Naive thymus-derived CD8-positive, alpha-beta T cell (primary cell): ENCODE measurements at regions not wholly inside any gene's neighbourhood (a gene's known extent, or its start where the extent isn't known, plus 50 kb on each side); places are given as distances from the start of the nearest gene placed in this dataset.
A peak's percentile ranks its signal among the peaks of the same experiment; 100 is the strongest.
"Not testable (repeated sequence)": the region's sequence is repeated elsewhere in the genome, so short reads cannot be mapped to it uniquely, and the experiment has no call there.

Experiments
- ATAC-seq, 2 donors: fragments of 150-1000 bp; cut with Tn5 transposase in 1 of 2; sonication (Bioruptor Pico), chemical (Tn5 transposase) in 1 of 2; 1 replicate in 1 of 2; 2 replicates in 1 of 2; pipeline ENCODE4 v1.10.0; 2021; ENCODE audit warnings: mild to moderate bottlenecking in 2 of 2, moderate library complexity in 2 of 2
- POLR2A ChIA-PET: fragments of 350-600 bp; sonication (Branson Sonifier 250); formaldehyde crosslinking; loops from one replicate; lab custom pipeline; 2021; ENCODE audit warnings: antibody characterized with exemption; lab: Charles Lee
- DNase-seq, 10 donors: peaks; one replicate each; pipeline versions ENCODE4 v3.0.0 to v3.0.0-alpha.2; 2020 to 2022
- H3K27ac Mint-ChIP-seq, 10 donors: one replicate each; pipeline ENCODE4 v1.8.0; 2020 to 2022; ENCODE audit warnings: mild to moderate bottlenecking in 10 of 10, mixed read lengths in 10 of 10, moderate library complexity in 4 of 10, inconsistent platforms in 1 of 10
- H3K27me3 Mint-ChIP-seq, 5 donors: one replicate each; pipeline ENCODE4 v1.8.0; 2021 to 2022; ENCODE audit warnings: mixed read lengths in 5 of 5
- H3K36me3 Mint-ChIP-seq, 3 donors: one replicate each; pipeline ENCODE4 v1.8.0; 2020 to 2022; ENCODE audit warnings: mixed read lengths in 3 of 3, mild to moderate bottlenecking in 2 of 3, inconsistent platforms in 1 of 3
- H3K4me1 Mint-ChIP-seq, 4 donors: one replicate each; pipeline ENCODE4 v1.8.0; 2021 to 2022; ENCODE audit warnings: mixed read lengths in 4 of 4
- H3K4me3 Mint-ChIP-seq, 10 donors: one replicate each; pipeline ENCODE4 v1.8.0; 2020 to 2022; ENCODE audit warnings: mild to moderate bottlenecking in 10 of 10, mixed read lengths in 10 of 10, moderate library complexity in 6 of 10, inconsistent platforms in 1 of 10
- H3K9me3 Mint-ChIP-seq, 9 donors: one replicate each; pipeline ENCODE4 v1.8.0; 2020 to 2022; ENCODE audit warnings: mixed read lengths in 9 of 9, mild to moderate bottlenecking in 3 of 9, inconsistent platforms in 1 of 9, moderate library complexity in 1 of 9

GRCh38 chr6:6998194-6998569 is 109.6 kb upstream of the RREB1 start:
- no peak for DNase-seq
- no peak overlapping the region for H3K27ac Mint-ChIP-seq
- POLR2A ChIA-PET, result no interaction called here
- peaks cover 0 to 5% (median 1%) of the 10 kb centered on the region in 3 donors for H3K36me3 Mint-ChIP-seq
- peaks cover 0 to 5% (median 0%) of the 10 kb centered on the region in 9 donors for H3K9me3 Mint-ChIP-seq
- ATAC-seq, result no peak
- H3K4me1 Mint-ChIP-seq, result no peaks in the 10 kb centered on the region
- no peaks in the 10 kb centered on the region for H3K27me3 Mint-ChIP-seq
- H3K4me3 Mint-ChIP-seq, result no peak overlapping the region

- Mint-ChIP-seq H3K27me3 (peaks cover 0 to 4% (median 0%) of the 10 kb centered on the region in 5 donors), H3K27ac (no peak overlapping the region), H3K36me3 (peaks cover 0 to 5% (median 1%) of the 10 kb centered on the region in 3 donors), H3K4me3 (no peak overlapping the region), H3K4me1 (peaks cover 0 to 2% (median 0%) of the 10 kb centered on the region in 4 donors), H3K9me3 (peaks cover 0 to 5% (median 0%) of the 10 kb centered on the region in 9 donors)
- POLR2A ChIA-PET, result no interaction called here
- no peak for DNase-seq
- ATAC-seq, result no peak
Measured at GRCh38 chr6:7000825-7001777, 106.7 kb upstream of the RREB1 start.

- H3K4me1 Mint-ChIP-seq, result peaks cover 0 to 2% (median 0%) of the 10 kb centered on the region in 4 donors
- H3K4me3 Mint-ChIP-seq, result no peak overlapping the region
- H3K27ac Mint-ChIP-seq, result no peak overlapping the region
- peaks cover 0 to 5% (median 0%) of the 10 kb centered on the region in 9 donors for H3K9me3 Mint-ChIP-seq
- DNase-seq (no peak), ATAC-seq (no peak)
- POLR2A ChIA-PET, result no interaction called here
- peaks cover 0 to 5% (median 1%) of the 10 kb centered on the region in 3 donors for H3K36me3 Mint-ChIP-seq
- peaks cover 0 to 4% (median 0%) of the 10 kb centered on the region in 5 donors for H3K27me3 Mint-ChIP-seq
Measured at GRCh38 chr6:7003041-7003440, 104.7 kb upstream of the RREB1 start.

- peaks cover 0 to 5% (median 0%) of the 10 kb centered on the region in 9 donors for H3K9me3 Mint-ChIP-seq
Measured at GRCh38 chr6:7004581-7005297, 103.0 kb upstream of the RREB1 start.

GRCh38 chr6:7006515-7007191 is 101.1 kb upstream of the RREB1 start:
- Mint-ChIP-seq H3K36me3 (no peaks in the 10 kb centered on the region), H3K4me3 (no peak overlapping the region), H3K4me1 (peaks cover 0 to 7% (median 0%) of the 10 kb centered on the region in 4 donors), H3K27ac (no peak overlapping the region), H3K27me3 (peaks cover 0 to 4% (median 0%) of the 10 kb centered on the region in 5 donors), H3K9me3 (no peaks in the 10 kb centered on the region)
- POLR2A ChIA-PET, result interaction anchor here (0.7 kb wide), 1 partner anchor 66 kb away, joined by 5 read pairs; no protein-coding TSS in a partner anchor
- ATAC-seq (no peak), DNase-seq (no peak)

More at GRCh38 chr6:7004581-7005297, 103.0 kb upstream of the RREB1 start:
- Mint-ChIP-seq H3K27me3 (peaks cover 0 to 4% (median 0%) of the 10 kb centered on the region in 5 donors), H3K4me3 (no peak overlapping the region), H3K36me3 (peaks cover 0 to 5% (median 1%) of the 10 kb centered on the region in 3 donors), H3K4me1 (peaks cover 0 to 5% (median 0%) of the 10 kb centered on the region in 4 donors), H3K27ac (no peak overlapping the region)
- DNase-seq (no peak), ATAC-seq (no peak)
- POLR2A ChIA-PET, result no interaction called here

- H3K27ac Mint-ChIP-seq, result no peak overlapping the region
- H3K4me1 Mint-ChIP-seq, result peaks cover 0 to 7% (median 0%) of the 10 kb centered on the region in 4 donors
- peaks cover 0 to 4% (median 0%) of the 10 kb centered on the region in 5 donors for H3K27me3 Mint-ChIP-seq
- POLR2A ChIA-PET, result no interaction called here
- H3K9me3 Mint-ChIP-seq, result no peaks in the 10 kb centered on the region
- H3K36me3 Mint-ChIP-seq, result no peaks in the 10 kb centered on the region
- DNase-seq (no peak), ATAC-seq (no peak)
- H3K4me3 Mint-ChIP-seq, result no peak overlapping the region
Measured at GRCh38 chr6:7008451-7008988, 99.2 kb upstream of the RREB1 start.

- DNase-seq (no peak), ATAC-seq (no peak)
- POLR2A ChIA-PET, result no interaction called here
Measured at GRCh38 chr6:7016226-7016625, 91.5 kb upstream of the RREB1 start.

GRCh38 chr6:7021301-7021700 is 86.5 kb upstream of the RREB1 start:
- no peak overlapping the region for H3K27ac Mint-ChIP-seq
- no peaks in the 10 kb centered on the region for H3K9me3 Mint-ChIP-seq
- POLR2A ChIA-PET, result no interaction called here
- no peak for DNase-seq
- no peaks in the 10 kb centered on the region for H3K36me3 Mint-ChIP-seq
- no peak overlapping the region for H3K4me3 Mint-ChIP-seq
- no peaks in the 10 kb centered on the region for H3K4me1 Mint-ChIP-seq
- peaks cover 0 to 2% (median 0%) of the 10 kb centered on the region in 5 donors for H3K27me3 Mint-ChIP-seq
- no peak for ATAC-seq

More at GRCh38 chr6:7016226-7016625, 91.5 kb upstream of the RREB1 start:
- Mint-ChIP-seq H3K27me3 (no peaks in the 10 kb centered on the region), H3K4me3 (no peak overlapping the region), H3K4me1 (peaks cover 0 to 2% (median 0%) of the 10 kb centered on the region in 4 donors), H3K36me3 (no peaks in the 10 kb centered on the region), H3K9me3 (no peaks in the 10 kb centered on the region), H3K27ac (no peak overlapping the region)

- no peak overlapping the region for H3K4me3 Mint-ChIP-seq
- H3K27ac Mint-ChIP-seq, result no peak overlapping the region
- ATAC-seq, result no peak
- no peaks in the 10 kb centered on the region for H3K4me1 Mint-ChIP-seq
- H3K27me3 Mint-ChIP-seq, result peaks cover 0 to 5% (median 0%) of the 10 kb centered on the region in 5 donors
- no peaks in the 10 kb centered on the region for H3K9me3 Mint-ChIP-seq
- no peaks in the 10 kb centered on the region for H3K36me3 Mint-ChIP-seq
- POLR2A ChIA-PET, result no interaction called here
- DNase-seq, result no peak
Measured at GRCh38 chr6:7025861-7026260, 81.9 kb upstream of the RREB1 start.

- H3K36me3 Mint-ChIP-seq, H3K4me3 Mint-ChIP-seq, POLR2A ChIA-PET, ATAC-seq, H3K9me3 Mint-ChIP-seq, H3K27me3 Mint-ChIP-seq, DNase-seq, H3K27ac Mint-ChIP-seq, H3K4me1 Mint-ChIP-seq: not testable (repeated sequence)
Measured at GRCh38 chr6:7028963-7029362, 78.8 kb upstream of the RREB1 start.

GRCh38 chr6:7030968-7031367 is 76.8 kb upstream of the RREB1 start:
- H3K36me3 Mint-ChIP-seq, H3K9me3 Mint-ChIP-seq, H3K4me1 Mint-ChIP-seq, DNase-seq, ATAC-seq, H3K27me3 Mint-ChIP-seq, H3K4me3 Mint-ChIP-seq, H3K27ac Mint-ChIP-seq, POLR2A ChIA-PET: not testable (repeated sequence)

- H3K4me3 Mint-ChIP-seq, result no peak overlapping the region
- POLR2A ChIA-PET, result no interaction called here
- peaks cover 0 to 2% (median 0%) of the 10 kb centered on the region in 9 donors for H3K9me3 Mint-ChIP-seq
- ATAC-seq (no peak), DNase-seq (no peak)
- peaks cover 0 to 4% (median 0%) of the 10 kb centered on the region in 5 donors for H3K27me3 Mint-ChIP-seq
- no peaks in the 10 kb centered on the region for H3K4me1 Mint-ChIP-seq
- H3K36me3 Mint-ChIP-seq, result no peaks in the 10 kb centered on the region
- peak overlapping the region in 1 of 10 donors; percentile 33 for H3K27ac Mint-ChIP-seq
Measured at GRCh38 chr6:7033202-7033601, 74.6 kb upstream of the RREB1 start.
